OCI-LY1 (cell line): ENCODE measurements at regions not wholly inside any gene's neighbourhood (a gene's known extent, or its start where the extent isn't known, plus 50 kb on each side); places are given as distances from the start of the nearest gene placed in this dataset.

Experiments
- H2AFZ ChIP-seq: fragments of 200-600 bp; sonication (generic), shearing (Covaris generic); 2 replicates; pipeline ENCODE4 v1.6.0; 2014; ENCODE audit warnings: antibody characterized with exemption, mild to moderate bottlenecking, low read length
- H3F3A ChIP-seq: fragments of 200-600 bp; sonication (generic), shearing (Covaris generic); 2 replicates; pipeline ENCODE4 v1.6.0; 2014; ENCODE audit warnings: mild to moderate bottlenecking, antibody characterized with exemption, low read length, moderate library complexity; ENCODE audit not compliant: insufficient read depth
- H3K27ac ChIP-seq: fragments of 200-600 bp; sonication (generic); 2 replicates; pipeline ENCODE4 v1.5.1; 2014; ENCODE audit warnings: low read length, mixed run types, mild to moderate bottlenecking, low read depth; ENCODE audit not compliant: poor library complexity, severe bottlenecking
- H3K27me3 ChIP-seq: fragments of 200-600 bp; sonication (generic); 2 replicates; pipeline ENCODE4 v1.6.0; 2014; ENCODE audit warnings: antibody characterized with exemption, mild to moderate bottlenecking, low read length, moderate library complexity; ENCODE audit not compliant: insufficient read depth
- H3K36me3 ChIP-seq: fragments of 200-600 bp; sonication (generic); 2 replicates; pipeline ENCODE4 v1.6.1; 2014; ENCODE audit warnings: mild to moderate bottlenecking, antibody characterized with exemption, low read length, moderate library complexity, mixed read lengths; ENCODE audit not compliant: insufficient read depth
- H3K4me1 ChIP-seq: fragments of 200-600 bp; sonication (generic); 2 replicates; pipeline ENCODE4 v1.5.1; 2014; ENCODE audit warnings: mild to moderate bottlenecking, low read length, moderate library complexity; ENCODE audit not compliant: insufficient read depth, severe bottlenecking
- H3K4me2 ChIP-seq: fragments of 200-600 bp; sonication (generic), shearing (Covaris generic); 2 replicates; pipeline ENCODE4 v1.6.1; 2014; ENCODE audit warnings: low read length
- H3K4me3 ChIP-seq: fragments of 200-600 bp; sonication (generic); 2 replicates; pipeline ENCODE4 v1.5.1; 2014; ENCODE audit warnings: low read length, low read depth, mild to moderate bottlenecking, mixed read lengths; ENCODE audit not compliant: poor library complexity, severe bottlenecking
- H3K79me2 ChIP-seq: fragments of 200-600 bp; shearing (Covaris generic); 2 replicates; pipeline ENCODE4 v1.6.1; 2016; ENCODE audit warnings: mixed run types, low read length, mixed read lengths; ENCODE audit not compliant: insufficient read depth
- H3K9ac ChIP-seq: fragments of 200-600 bp; sonication (generic), shearing (Covaris generic); 2 replicates; pipeline ENCODE4 v1.6.1; 2014; ENCODE audit warnings: mild to moderate bottlenecking, low read length, mixed read lengths
- H3K9me2 ChIP-seq: fragments of 200-600 bp; sonication (generic), shearing (Covaris generic); 2 replicates; pipeline ENCODE4 v1.6.1; 2014; ENCODE audit warnings: low read depth, mild to moderate bottlenecking, low read length, mixed read lengths
- H3K9me3 ChIP-seq: fragments of 200-600 bp; shearing (Covaris generic); 2 replicates; pipeline ENCODE4 v1.6.1; 2014; ENCODE audit warnings: low read length, mixed read lengths
- H4K20me1 ChIP-seq: fragments of 200-600 bp; sonication (generic), shearing (Covaris generic); 2 replicates; pipeline ENCODE4 v1.6.0; 2016; ENCODE audit warnings: mild to moderate bottlenecking, low read length; ENCODE audit not compliant: insufficient read depth
- CTCF ChIP-seq: fragments of 200-600 bp; sonication (generic), shearing (Covaris generic); IDR thresholded peaks from 2 replicates; pipeline ENCODE4 v1.5.1; 2017; ENCODE audit warnings: mild to moderate bottlenecking, antibody characterized with exemption, low read length, moderate library complexity, mixed read lengths
- EZH2 ChIP-seq: fragments of 200-600 bp; sonication (generic), shearing (Covaris generic); IDR thresholded peaks from 2 replicates; pipeline ENCODE4 v1.8.0; 2017; ENCODE audit warnings: borderline replicate concordance, mixed run types, mild to moderate bottlenecking, antibody characterized with exemption, low read length, moderate library complexity, mixed read lengths

GRCh38 chr18:46294751-46295150, 190.6 kb downstream of the HAUS1 start:
- Histone ChIP-seq H3K4me3 (no peak overlapping the region), H3K79me2 (no peaks in the 10 kb centered on the region), H4K20me1 (no peaks in the 10 kb centered on the region), H3K9me2 (no peaks in the 10 kb centered on the region), H3K4me2 (no peak overlapping the region), H3K27me3 (no peaks in the 10 kb centered on the region), H3F3A (no peaks in the 10 kb centered on the region), H3K27ac (no peak overlapping the region), H3K9ac (no peak overlapping the region), H3K4me1 (no peaks in the 10 kb centered on the region), H3K9me3 (no peaks in the 10 kb centered on the region), H2AFZ (no peak overlapping the region), H3K36me3 (no peaks in the 10 kb centered on the region)
- TF ChIP-seq EZH2: no peak
- no peak for TF ChIP-seq CTCF

- H3K27ac ChIP-seq: no peak overlapping the region
- H3K27me3 ChIP-seq: no peaks in the 10 kb centered on the region
- TF ChIP-seq EZH2: no peak
- no peak for TF ChIP-seq CTCF
- H2AFZ ChIP-seq: no peak overlapping the region
- no peaks in the 10 kb centered on the region for H3K36me3 ChIP-seq
- H3K9me3 ChIP-seq: no peaks in the 10 kb centered on the region
- no peak overlapping the region for H3K9ac ChIP-seq
- H3K4me3 ChIP-seq: no peak overlapping the region
- no peaks in the 10 kb centered on the region for H3K9me2 ChIP-seq
- H3F3A ChIP-seq: no peaks in the 10 kb centered on the region
- no peaks in the 10 kb centered on the region for H3K79me2 ChIP-seq
- H3K4me2 ChIP-seq: no peak overlapping the region
- H3K4me1 ChIP-seq: no peaks in the 10 kb centered on the region
- H4K20me1 ChIP-seq: no peaks in the 10 kb centered on the region
Observed at GRCh38 chr18:46295416-46295815, 191.2 kb downstream of the HAUS1 start.

- Histone ChIP-seq H3K4me3 (no peak overlapping the region), H3K9me3 (no peaks in the 10 kb centered on the region), H3K4me2 (no peak overlapping the region), H3K27ac (no peak overlapping the region), H3F3A (no peaks in the 10 kb centered on the region), H3K4me1 (no peaks in the 10 kb centered on the region), H3K36me3 (no peaks in the 10 kb centered on the region), H3K27me3 (no peaks in the 10 kb centered on the region), H4K20me1 (no peaks in the 10 kb centered on the region), H2AFZ (no peak overlapping the region), H3K9ac (no peak overlapping the region), H3K79me2 (no peaks in the 10 kb centered on the region), H3K9me2 (no peaks in the 10 kb centered on the region)
- TF ChIP-seq CTCF: no peak
Observed at GRCh38 chr18:46296656-46297055, 192.5 kb downstream of the HAUS1 start.
